GM23248 (cell line): ENCODE measurements at regions not wholly inside any gene's neighbourhood (a gene's known extent, or its start where the extent isn't known, plus 50 kb on each side); places are given as distances from the start of the nearest gene placed in this dataset.

Experiments used
- EZH2 ChIP-seq: fragments of 200-600 bp; sonication (generic); IDR thresholded peaks from 2 replicates; pipeline ENCODE4 v1.6.1; 2018; ENCODE audit warnings: antibody characterized with exemption, mild to moderate bottlenecking; ENCODE audit not compliant: insufficient read depth, poor library complexity, severe bottlenecking
- EZH2phosphoT487 ChIP-seq: fragments of 200-600 bp; sonication (generic); IDR thresholded peaks from 2 replicates; pipeline ENCODE4 v1.6.1; 2018; ENCODE audit warnings: antibody characterized with exemption, moderate library complexity, mild to moderate bottlenecking, low read depth; ENCODE audit not compliant: insufficient read depth

- no peak for TF ChIP-seq EZH2
- TF ChIP-seq EZH2phosphoT487 = no peak
Observed at GRCh38 chr9:85322592-85322991, 419.2 kb downstream of the AGTPBP1 start.
